SK-N-SH (cell line): ENCODE measurements at regions not wholly inside any gene's neighbourhood (a gene's known extent, or its start where the extent isn't known, plus 50 kb on each side); places are given as distances from the start of the nearest gene placed in this dataset.

Experiments
- CTCF ChIA-PET: fragments of 300-600, 350-600 bp; formaldehyde crosslinking; extraction: SDS; loops from one replicate; lab custom pipeline; 2021; lab: Yijun Ruan, JAX
- POLR2A ChIA-PET: fragments of 350-600 bp; sonication (Branson Sonifier 250); formaldehyde crosslinking; extraction: SDS; loops from one replicate; lab custom pipeline; 2020; ENCODE audit warnings: antibody characterized with exemption, inconsistent platforms; lab: Yijun Ruan, JAX
- DNase-seq: peaks from one replicate; pipeline ENCODE4 v3.0.0; 2012
- H2AFZ ChIP-seq: fragments of 200-600 bp; sonication (generic); 2 replicates; pipeline ENCODE4 v1.8.1; 2016; ENCODE audit warnings: antibody characterized with exemption, mild to moderate bottlenecking, low read depth
- H3F3A ChIP-seq: fragments of 200-600 bp; sonication (generic); replicated peaks from 2 replicates; pipeline ENCODE3; 2016; ENCODE audit warnings: antibody characterized with exemption, mild to moderate bottlenecking; ENCODE audit not compliant: insufficient read depth
- H3K27ac ChIP-seq, 2 experiments: fragments of 200-500 bp in 1 of 2; fragments of 200-600 bp in 1 of 2; sonication (Bioruptor generic) in 1 of 2; sonication (generic), shearing (Covaris generic) in 1 of 2; 2 replicates each; pipeline versions ENCODE4 v1.5.1 to v1.6.1; 2014 to 2016; ENCODE audit warnings: low read depth in 2 of 2, inconsistent platforms in 1 of 2, low read length in 1 of 2, mild to moderate bottlenecking in 1 of 2, mixed read lengths in 1 of 2
- H3K27me3 ChIP-seq: fragments of 200-600 bp; sonication (generic), shearing (Covaris generic); 2 replicates; pipeline ENCODE4 v1.6.1; 2016; ENCODE audit warnings: mixed run types; ENCODE audit not compliant: insufficient read depth
- H3K36me3 ChIP-seq, 2 experiments: fragments of 200-500 bp in 1 of 2; fragments of 200-600 bp in 1 of 2; sonication (Bioruptor generic) in 1 of 2; sonication (generic) in 1 of 2; replicated peaks in 1 of 2; 2 replicates each; pipeline versions ENCODE3 to v1.5.1; 2014 to 2016; ENCODE audit warnings: low read length in 1 of 2, mild to moderate bottlenecking in 1 of 2; ENCODE audit not compliant: insufficient read depth in 2 of 2, control insufficient read depth in 1 of 2
- H3K4me1 ChIP-seq, 2 experiments: fragments of 200-500 bp in 1 of 2; fragments of 200-600 bp in 1 of 2; sonication (Bioruptor generic) in 1 of 2; sonication (generic), shearing (Covaris generic) in 1 of 2; 2 replicates each; pipeline versions ENCODE4 v1.5.1 to v1.6.1; 2014 to 2016; ENCODE audit warnings: low read depth in 1 of 2, low read length in 1 of 2, mixed run types in 1 of 2; ENCODE audit not compliant: insufficient read depth in 2 of 2, control insufficient read depth in 1 of 2
- H3K4me2 ChIP-seq: fragments of 200-600 bp; sonication (generic), shearing (Covaris generic); 2 replicates; pipeline ENCODE4 v1.6.1; 2017; ENCODE audit warnings: mixed run types
- H3K4me3 ChIP-seq, 2 experiments: fragments of 200-500 bp in 1 of 2; fragments of 200-600 bp in 1 of 2; sonication (Bioruptor generic) in 1 of 2; sonication (generic), shearing (Covaris generic) in 1 of 2; 2 replicates each; pipeline versions ENCODE4 v1.5.1 to v1.8.1; 2014 to 2016; ENCODE audit warnings: low read depth in 2 of 2, inconsistent platforms in 1 of 2, low read length in 1 of 2, mild to moderate bottlenecking in 1 of 2, mixed read lengths in 1 of 2, moderate library complexity in 1 of 2
- H3K79me2 ChIP-seq: fragments of 200-600 bp; sonication (generic); 2 replicates; pipeline ENCODE4 v1.8.1; 2017; ENCODE audit warnings: mild to moderate bottlenecking; ENCODE audit not compliant: insufficient read depth
- H3K9ac ChIP-seq: fragments of 200-600 bp; sonication (generic); 2 replicates; pipeline ENCODE4 v1.6.1; 2017; ENCODE audit warnings: mixed run types
- H3K9me2 ChIP-seq: fragments of 200-600 bp; sonication (generic); 2 replicates; pipeline ENCODE4 v1.6.1; 2017; ENCODE audit warnings: mixed run types
- H3K9me3 ChIP-seq: fragments of 200-600 bp; sonication (generic); 2 replicates; pipeline ENCODE4 v1.6.1; 2017; ENCODE audit warnings: mixed run types, mild to moderate bottlenecking, moderate library complexity
- H4K20me1 ChIP-seq: fragments of 200-600 bp; sonication (generic); 2 replicates; pipeline ENCODE4 v1.6.1; 2017; ENCODE audit warnings: mild to moderate bottlenecking, mixed run types; ENCODE audit not compliant: insufficient read depth
- CHD2 ChIP-seq: fragments of 150-350 bp; IDR thresholded peaks from 2 replicates; pipeline ENCODE4 v1.6.1; 2018; ENCODE audit warnings: low read length; ENCODE audit not compliant: partially characterized antibody
- EP300 ChIP-seq, 2 experiments: IDR thresholded peaks; 2 replicates each; pipeline versions ENCODE4 v1.4.0 to v1.6.1; 2012; ENCODE audit warnings: borderline replicate concordance in 1 of 2, low read depth in 1 of 2, low read length in 1 of 2
- EZH2phosphoT487 ChIP-seq: fragments of 200-600 bp; sonication (generic); IDR thresholded peaks from 2 replicates; pipeline ENCODE4 v1.6.1; 2017; ENCODE audit warnings: low read depth, mixed run types, mild to moderate bottlenecking, antibody characterized with exemption, moderate library complexity, borderline replicate concordance
- FOSL2 ChIP-seq: IDR thresholded peaks from 2 replicates; pipeline ENCODE4 v1.4.0; 2012; ENCODE audit warnings: low read depth, mild to moderate bottlenecking, moderate library complexity, borderline replicate concordance
- GABPA ChIP-seq: IDR thresholded peaks from 2 replicates; pipeline ENCODE4 v1.4.0; 2012; ENCODE audit warnings: low read depth, mild to moderate bottlenecking
- GATA2 ChIP-seq: sonication (generic); formaldehyde crosslinking; IDR thresholded peaks from 2 replicates; pipeline ENCODE4 v1.5.0; 2020; ENCODE audit warnings: mild to moderate bottlenecking, missing genetic modification reagents
- JUND ChIP-seq: IDR thresholded peaks from 2 replicates; pipeline ENCODE4 v1.4.0; 2012
- MAX ChIP-seq: IDR thresholded peaks from 2 replicates; pipeline ENCODE4 v1.4.0; 2012; ENCODE audit warnings: low read depth
- MXI1 ChIP-seq: IDR thresholded peaks from 2 replicates; pipeline ENCODE4 v1.6.1; 2012; ENCODE audit warnings: mild to moderate bottlenecking, low read depth, low read length, improper control_type of control experiment
- NRF1 ChIP-seq: IDR thresholded peaks from 2 replicates; pipeline ENCODE4 v1.6.1; 2012; ENCODE audit warnings: low read depth, mild to moderate bottlenecking, low read length
- PBX3 ChIP-seq: IDR thresholded peaks from 2 replicates; pipeline ENCODE4; 2012
- POLR2AphosphoS5 ChIP-seq: IDR thresholded peaks from 2 replicates; pipeline ENCODE4 v1.6.1; 2012; ENCODE audit warnings: low read depth, low read length
- RAD21 ChIP-seq: IDR thresholded peaks from 2 replicates; pipeline ENCODE4 v1.6.1; 2012; ENCODE audit warnings: mild to moderate bottlenecking, low read length
- RCOR1 ChIP-seq: fragments of 150-350 bp; IDR thresholded peaks from 2 replicates; pipeline ENCODE4 v1.6.1; 2017; ENCODE audit warnings: antibody characterized with exemption, low read length
- RFX5 ChIP-seq: IDR thresholded peaks from 2 replicates; pipeline ENCODE4 v1.6.1; 2012; ENCODE audit warnings: mild to moderate bottlenecking, improper control_type of control experiment, low read length
- RXRA ChIP-seq: IDR thresholded peaks from 2 replicates; pipeline ENCODE4 v1.4.0; 2012; ENCODE audit warnings: low read depth, mild to moderate bottlenecking, borderline replicate concordance
- SIN3A ChIP-seq: IDR thresholded peaks from 2 replicates; pipeline ENCODE4 v1.6.1; 2012; ENCODE audit warnings: low read depth, mild to moderate bottlenecking, low read length, moderate library complexity, borderline replicate concordance
- SMC3 ChIP-seq: IDR thresholded peaks from 2 replicates; pipeline ENCODE4 v1.6.1; 2012; ENCODE audit warnings: low read depth, low read length, improper control_type of control experiment
- TAF1 ChIP-seq: IDR thresholded peaks from 2 replicates; pipeline ENCODE4 v1.6.1; 2012; ENCODE audit warnings: low read depth, mild to moderate bottlenecking, low read length, moderate library complexity, borderline replicate concordance
- TEAD4 ChIP-seq: IDR thresholded peaks from 2 replicates; pipeline ENCODE4 v1.4.0; 2012; ENCODE audit warnings: mild to moderate bottlenecking, borderline replicate concordance; ENCODE audit not compliant: insufficient read depth
- YY1 ChIP-seq: IDR thresholded peaks from 2 replicates; pipeline ENCODE4 v1.4.0; 2012; ENCODE audit warnings: low read depth, mild to moderate bottlenecking
- ZBTB33 ChIP-seq: IDR thresholded peaks from 2 replicates; pipeline ENCODE4 v1.4.0; 2012; ENCODE audit warnings: low read depth, borderline replicate concordance
- WGBS: methylation state at CpG from one replicate; pipeline ENCODE4 v1.1.6; 2017; ENCODE audit warnings: low lambda C conversion rate; 5-methylcytosine and 5-hydroxymethylcytosine counted together

- no peaks in the 10 kb centered on the region for H3K79me2 ChIP-seq
- 39% methylated on average over 6 of the region's 6 CpGs for WGBS
- H3K36me3 ChIP-seq = no peaks in the 10 kb centered on the region
- H3K4me2 ChIP-seq = no peak overlapping the region
- no peaks in the 10 kb centered on the region for H3K9me2 ChIP-seq
- H4K20me1 ChIP-seq = no peaks in the 10 kb centered on the region
- no peaks in the 10 kb centered on the region for H3K9me3 ChIP-seq
- TF ChIP-seq JUND (no peak), GABPA (no peak), CHD2 (no peak), RFX5 (no peak), PBX3 (no peak), YY1 (no peak), FOSL2 (no peak), GATA2 (CRISPR knock-in tag) (no peak), TEAD4 (no peak), EP300 (IDR thresholded peaks at IDR 0.05; ENCODE audit: borderline replicate concordance in 1 of 2, low read depth in 1 of 2, low read length in 1 of 2) (no peak)
- POLR2A ChIA-PET = no interaction called here
- no peaks in the 10 kb centered on the region for H3F3A ChIP-seq
- peaks cover 0 to 10% of the 10 kb centered on the region in 2 experiments; a peak in 1 of 4 replicates for H3K4me1 ChIP-seq
- H3K4me3 ChIP-seq = no peak overlapping the region
- no peak overlapping the region for H3K27ac ChIP-seq
- no peak for DNase-seq
- H3K9ac ChIP-seq = no peak overlapping the region
- CTCF ChIA-PET = no interaction called here
- no peak overlapping the region for H2AFZ ChIP-seq
- H3K27me3 ChIP-seq = no peaks in the 10 kb centered on the region
Measured at GRCh38 chr10:2222631-2223030, 485.3 kb upstream of the ADARB2 start.

GRCh38 chr10:2214805-2215204 lies 477.5 kb upstream of the ADARB2 start:
- Histone ChIP-seq H3K9me3 (no peaks in the 10 kb centered on the region), H2AFZ (no peak overlapping the region), H3K4me1 (peaks cover 0 to 6% of the 10 kb centered on the region in 2 experiments; a peak in 2 of 4 replicates), H3K27me3 (no peaks in the 10 kb centered on the region), H3F3A (no peaks in the 10 kb centered on the region), H3K4me2 (no peak overlapping the region), H3K9me2 (no peaks in the 10 kb centered on the region), H3K27ac (no peak overlapping the region), H3K36me3 (no peaks in the 10 kb centered on the region), H3K4me3 (no peak overlapping the region), H3K9ac (no peak overlapping the region), H3K79me2 (no peaks in the 10 kb centered on the region), H4K20me1 (no peaks in the 10 kb centered on the region)
- POLR2A ChIA-PET = no interaction called here
- CTCF ChIA-PET = no interaction called here
- 26% methylated on average over 10 of the region's 10 CpGs for WGBS
- DNase-seq = no peak
- TF ChIP-seq RFX5 = no peak
- TF ChIP-seq CHD2 = no peak
- TF ChIP-seq FOSL2 = no peak
- no peak for TF ChIP-seq RXRA
- TF ChIP-seq EZH2phosphoT487 = no peak
- no peak for TF ChIP-seq ZBTB33
- TF ChIP-seq SIN3A = no peak
- TF ChIP-seq EP300 (IDR thresholded peaks at IDR 0.05; ENCODE audit: borderline replicate concordance in 1 of 2, low read depth in 1 of 2, low read length in 1 of 2) = no peak
- no peak for TF ChIP-seq MXI1
- TF ChIP-seq YY1 = no peak
- no peak for TF ChIP-seq PBX3
- TF ChIP-seq NRF1 = no peak
- TF ChIP-seq GATA2 (CRISPR knock-in tag) = no peak
- no peak for TF ChIP-seq SMC3
- no peak for TF ChIP-seq TAF1
- TF ChIP-seq POLR2AphosphoS5 = no peak
- TF ChIP-seq MAX = no peak
- no peak for TF ChIP-seq RCOR1
- TF ChIP-seq RAD21 = no peak
